Activated T-helper 1 cell treated with anti-CD3 and anti-CD28 coated beads, Interleukin-12 subunit alpha, Interleukin-12 subunit beta, Interleukin-2, Interleukin-4 antibody, amounts not matched to agents 30 ng/mL and 10 ng/mL and 1 ng/mL, durations not matched to agents 14 hours and 24 hours and 36 hours (primary cell): ENCODE measurements at regions not wholly inside any gene's neighbourhood (a gene's known extent, or its start where the extent isn't known, plus 50 kb on each side); places are given as distances from the start of the nearest gene placed in this dataset.
A peak's percentile ranks its signal among the peaks of the same experiment; 100 is the strongest.

Experiments used
- DNase-seq: peaks from one replicate; pipeline ENCODE4 v3.0.0; 2021; ENCODE audit warnings: low spot score
- H3K27ac Mint-ChIP-seq: one replicate; pipeline ENCODE4 v1.8.0; 2021; ENCODE audit warnings: mild to moderate bottlenecking, mixed read lengths
- H3K27me3 Mint-ChIP-seq: one replicate; pipeline ENCODE4 v1.8.0; 2022; ENCODE audit warnings: mild to moderate bottlenecking, moderate library complexity, mixed read lengths; ENCODE audit not compliant: insufficient read depth
- H3K36me3 Mint-ChIP-seq: one replicate; pipeline ENCODE4 v1.8.0; 2021; ENCODE audit warnings: low read depth, mixed read lengths
- H3K4me1 Mint-ChIP-seq: one replicate; pipeline ENCODE4 v1.8.0; 2021; ENCODE audit warnings: low read depth, mixed read lengths
- H3K4me3 Mint-ChIP-seq: one replicate; pipeline ENCODE4 v1.8.0; 2021; ENCODE audit warnings: mild to moderate bottlenecking, moderate library complexity, mixed read lengths
- H3K9me3 Mint-ChIP-seq: one replicate; pipeline ENCODE4 v1.8.0; 2021; ENCODE audit warnings: mixed read lengths
- intact Hi-C: fragments of 100-400 bp; cut with micrococcal nuclease; formaldehyde crosslinking; loops from one replicate; pipeline ENCODE4 v1.15.1; 2024

DNA sequence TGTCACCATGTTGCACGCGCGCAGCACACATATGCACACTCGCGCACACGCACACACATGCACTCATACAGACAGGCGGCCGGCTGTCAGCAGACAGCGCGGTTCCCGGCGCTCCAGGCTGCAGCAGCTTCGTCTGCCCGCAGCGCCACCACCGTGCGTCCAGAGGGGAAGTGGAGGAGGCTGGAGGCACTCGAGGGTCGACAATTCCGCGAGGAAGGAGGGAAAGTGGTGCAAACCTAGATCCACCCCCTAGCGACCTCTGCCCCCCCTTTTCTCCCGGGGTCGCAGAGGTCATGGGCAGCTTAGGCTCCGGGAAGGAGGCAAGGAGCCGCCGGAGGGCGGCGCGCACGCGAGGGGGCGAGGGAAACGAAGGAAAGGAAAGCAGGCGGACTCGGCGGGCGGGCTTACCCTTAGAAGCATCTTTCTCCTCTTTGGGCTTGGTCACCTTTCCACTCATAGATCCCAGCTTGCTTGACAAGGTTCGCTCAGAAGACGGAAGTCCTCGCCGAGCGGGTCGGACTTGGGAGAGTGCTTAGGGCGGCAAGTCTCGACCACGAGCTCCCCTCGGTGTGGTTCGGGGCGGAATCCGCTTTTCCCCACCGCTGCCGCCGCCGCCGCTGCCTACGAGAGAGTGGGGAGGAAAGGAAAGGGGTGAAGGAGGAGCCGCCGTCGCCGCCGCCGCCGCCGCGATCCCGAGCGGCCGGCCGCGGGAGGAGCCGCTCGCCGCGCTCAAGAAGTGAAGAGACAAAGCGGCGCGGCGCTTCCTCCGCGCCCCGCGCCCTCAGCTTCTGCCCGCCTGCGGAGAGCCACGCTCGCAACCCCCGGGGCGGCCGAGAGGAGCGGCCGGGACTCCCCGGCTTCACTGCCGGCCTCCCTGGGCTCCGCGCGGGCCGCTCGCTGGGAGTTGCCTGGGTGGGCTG, 326.6 kb upstream of the F9 start:
- intact Hi-C loops: no loop called here
- DNase-seq: no peak
- H3K9me3 Mint-ChIP-seq: no peaks in the 10 kb centered on the region
- H3K27me3 Mint-ChIP-seq: peaks cover 27% of the 10 kb centered on the region
- H3K27ac Mint-ChIP-seq: no peak overlapping the region
- H3K4me1 Mint-ChIP-seq: no peaks in the 10 kb centered on the region
- H3K4me3 Mint-ChIP-seq: peak overlapping the region; percentile 33
- no peaks in the 10 kb centered on the region for H3K36me3 Mint-ChIP-seq

GRCh38 chrX:139202742-139203420, 327.7 kb upstream of the F9 start:
- Mint-ChIP-seq H3K36me3 (no peaks in the 10 kb centered on the region), H3K9me3 (no peaks in the 10 kb centered on the region), H3K4me3 (no peak overlapping the region), H3K27ac (no peak overlapping the region), H3K4me1 (no peaks in the 10 kb centered on the region), H3K27me3 (peaks cover 27% of the 10 kb centered on the region)
- intact Hi-C loops: no loop called here
- no peak for DNase-seq

DNA sequence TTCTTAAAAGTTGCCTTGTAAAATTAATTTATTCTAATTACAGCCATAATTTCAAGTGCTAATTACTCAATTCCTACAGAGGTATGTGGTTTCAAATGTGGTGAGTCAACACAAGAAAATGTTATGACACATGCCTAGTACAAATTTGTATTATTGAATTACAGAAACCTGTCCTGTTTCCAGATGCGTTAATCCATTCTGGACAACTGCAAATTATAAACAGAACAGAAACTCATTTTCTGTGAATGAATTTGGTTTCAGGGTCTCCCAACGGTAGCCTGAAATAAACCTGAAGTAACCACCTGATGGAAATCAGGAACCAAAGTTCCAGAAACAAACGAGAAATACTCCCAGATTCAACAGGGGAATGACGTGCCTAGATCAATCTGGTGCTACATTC, 328.6 kb upstream of the F9 start:
- intact Hi-C loops: no loop called here
- H3K27ac Mint-ChIP-seq: no peak overlapping the region
- no peaks in the 10 kb centered on the region for H3K9me3 Mint-ChIP-seq
- no peak for DNase-seq
- H3K4me3 Mint-ChIP-seq: no peak overlapping the region
- no peaks in the 10 kb centered on the region for H3K4me1 Mint-ChIP-seq
- H3K27me3 Mint-ChIP-seq: peaks cover 24% of the 10 kb centered on the region
- H3K36me3 Mint-ChIP-seq: no peaks in the 10 kb centered on the region

GRCh38 chrX:139200793-139201192, 329.7 kb upstream of the F9 start:
- H3K36me3 Mint-ChIP-seq: no peaks in the 10 kb centered on the region
- no peak overlapping the region for H3K27ac Mint-ChIP-seq
- peaks cover 26% of the 10 kb centered on the region for H3K27me3 Mint-ChIP-seq
- H3K4me3 Mint-ChIP-seq: no peak overlapping the region
- no peaks in the 10 kb centered on the region for H3K9me3 Mint-ChIP-seq
- DNase-seq: no peak
- intact Hi-C loops: no loop called here
- no peaks in the 10 kb centered on the region for H3K4me1 Mint-ChIP-seq

GRCh38 chrX:139200346-139200745, 330.2 kb upstream of the F9 start:
- Mint-ChIP-seq H3K4me1 (no peaks in the 10 kb centered on the region), H3K36me3 (no peaks in the 10 kb centered on the region), H3K27me3 (peaks cover 24% of the 10 kb centered on the region), H3K4me3 (no peak overlapping the region), H3K27ac (no peak overlapping the region), H3K9me3 (no peaks in the 10 kb centered on the region)
- intact Hi-C loops: no loop called here
- no peak for DNase-seq

DNA sequence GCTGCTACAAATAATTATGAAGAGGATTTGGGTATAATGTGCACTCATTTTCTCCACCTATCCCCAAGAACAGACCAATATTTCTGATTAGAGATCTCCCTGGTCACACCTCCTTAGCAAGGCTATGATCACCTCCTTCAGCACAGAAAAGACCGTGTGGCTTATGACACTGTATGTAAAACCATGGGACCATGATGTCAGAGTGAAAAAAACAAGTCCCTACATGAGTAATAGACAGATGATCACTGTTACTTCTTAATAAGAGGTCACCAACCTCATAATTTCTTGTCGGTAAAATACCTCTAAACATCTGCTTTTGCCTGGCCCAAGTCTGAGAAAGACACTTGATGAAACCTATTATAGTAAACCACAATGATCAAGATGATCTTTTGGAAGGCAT, 330.6 kb upstream of the F9 start:
- H3K27me3 Mint-ChIP-seq: peaks cover 23% of the 10 kb centered on the region
- no peaks in the 10 kb centered on the region for H3K9me3 Mint-ChIP-seq
- no peaks in the 10 kb centered on the region for H3K4me1 Mint-ChIP-seq
- H3K4me3 Mint-ChIP-seq: no peak overlapping the region
- intact Hi-C loops: no loop called here
- H3K36me3 Mint-ChIP-seq: no peaks in the 10 kb centered on the region
- no peak overlapping the region for H3K27ac Mint-ChIP-seq
- no peak for DNase-seq

GRCh38 chrX:139198936-139199335, 331.6 kb upstream of the F9 start:
- no peaks in the 10 kb centered on the region for H3K36me3 Mint-ChIP-seq
- no peaks in the 10 kb centered on the region for H3K4me1 Mint-ChIP-seq
- DNase-seq: no peak
- H3K27me3 Mint-ChIP-seq: peaks cover 25% of the 10 kb centered on the region
- H3K4me3 Mint-ChIP-seq: no peak overlapping the region
- intact Hi-C loops: no loop called here
- H3K9me3 Mint-ChIP-seq: no peaks in the 10 kb centered on the region
- no peak overlapping the region for H3K27ac Mint-ChIP-seq

DNA sequence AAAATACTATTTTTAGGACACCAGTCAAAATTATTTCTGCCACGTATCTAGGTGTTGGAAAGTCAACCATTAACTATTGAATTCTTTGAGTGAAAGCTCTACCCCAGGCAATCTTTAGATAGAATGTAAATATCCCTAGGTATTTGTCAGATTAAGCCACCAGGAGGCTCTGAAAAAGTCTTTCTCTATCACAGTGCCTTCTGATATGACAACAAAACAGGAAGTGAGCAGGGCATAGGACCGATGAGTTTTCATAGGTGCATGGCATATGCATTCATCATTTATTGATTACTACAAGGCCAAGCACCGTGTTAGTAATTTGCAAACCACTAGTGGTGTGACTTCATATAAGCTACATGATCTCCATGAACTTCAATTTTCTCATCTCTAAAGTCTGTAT, 333.6 kb upstream of the F9 start:
- DNase-seq: no peak
- H3K4me1 Mint-ChIP-seq: no peaks in the 10 kb centered on the region
- intact Hi-C loops: no loop called here
- no peak overlapping the region for H3K27ac Mint-ChIP-seq
- no peak overlapping the region for H3K4me3 Mint-ChIP-seq
- peaks cover 22% of the 10 kb centered on the region for H3K27me3 Mint-ChIP-seq
- H3K9me3 Mint-ChIP-seq: no peaks in the 10 kb centered on the region
- no peaks in the 10 kb centered on the region for H3K36me3 Mint-ChIP-seq

DNA sequence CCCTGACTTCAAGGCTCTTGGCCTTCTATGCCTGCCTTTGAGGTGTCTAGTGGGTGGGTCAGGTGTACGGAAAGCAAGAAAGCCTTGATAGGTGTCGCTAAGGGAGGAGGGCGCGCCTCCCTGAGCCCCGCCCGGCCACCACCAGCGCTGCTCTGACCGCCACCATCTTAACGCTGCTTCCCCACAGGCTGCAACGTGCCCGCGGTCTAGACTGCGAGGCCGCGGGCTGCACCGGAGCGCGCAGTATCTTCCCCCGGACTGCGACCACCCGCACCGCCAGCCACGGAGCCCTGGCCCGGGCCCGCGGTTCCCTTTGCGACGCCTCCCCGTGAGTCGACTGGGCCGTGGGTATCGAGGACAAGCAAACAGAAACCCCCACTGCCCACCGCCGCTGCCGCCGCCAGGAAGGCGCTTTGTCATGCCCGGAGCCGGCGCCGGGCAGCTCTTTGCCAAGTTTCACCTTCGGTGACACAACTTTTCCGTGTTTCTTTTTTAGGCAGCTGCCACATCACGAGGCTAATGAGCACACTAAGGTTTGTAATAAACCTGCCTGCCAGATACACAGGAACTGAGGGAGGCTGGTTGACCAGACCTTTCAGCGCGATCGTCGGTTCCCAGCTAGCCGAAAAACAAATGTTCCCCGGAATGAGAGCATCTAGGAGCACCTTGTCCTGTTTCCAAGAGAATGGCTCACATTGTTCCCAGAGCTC, 335.8 kb upstream of the F9 start:
- no peaks in the 10 kb centered on the region for H3K4me1 Mint-ChIP-seq
- no peaks in the 10 kb centered on the region for H3K9me3 Mint-ChIP-seq
- H3K27ac Mint-ChIP-seq: no peak overlapping the region
- H3K36me3 Mint-ChIP-seq: no peaks in the 10 kb centered on the region
- intact Hi-C loops: no loop called here
- H3K27me3 Mint-ChIP-seq: peaks cover 22% of the 10 kb centered on the region
- no peak overlapping the region for H3K4me3 Mint-ChIP-seq
- DNase-seq: no peak

- Mint-ChIP-seq H3K27ac (no peak overlapping the region), H3K4me1 (no peaks in the 10 kb centered on the region), H3K4me3 (no peak overlapping the region), H3K27me3 (peaks cover 22% of the 10 kb centered on the region), H3K36me3 (no peaks in the 10 kb centered on the region), H3K9me3 (no peaks in the 10 kb centered on the region)
- intact Hi-C loops: no loop called here
- no peak for DNase-seq
These were observed 338.1 kb upstream of the F9 start for GRCh38 chrX:139192386-139192961.

DNA sequence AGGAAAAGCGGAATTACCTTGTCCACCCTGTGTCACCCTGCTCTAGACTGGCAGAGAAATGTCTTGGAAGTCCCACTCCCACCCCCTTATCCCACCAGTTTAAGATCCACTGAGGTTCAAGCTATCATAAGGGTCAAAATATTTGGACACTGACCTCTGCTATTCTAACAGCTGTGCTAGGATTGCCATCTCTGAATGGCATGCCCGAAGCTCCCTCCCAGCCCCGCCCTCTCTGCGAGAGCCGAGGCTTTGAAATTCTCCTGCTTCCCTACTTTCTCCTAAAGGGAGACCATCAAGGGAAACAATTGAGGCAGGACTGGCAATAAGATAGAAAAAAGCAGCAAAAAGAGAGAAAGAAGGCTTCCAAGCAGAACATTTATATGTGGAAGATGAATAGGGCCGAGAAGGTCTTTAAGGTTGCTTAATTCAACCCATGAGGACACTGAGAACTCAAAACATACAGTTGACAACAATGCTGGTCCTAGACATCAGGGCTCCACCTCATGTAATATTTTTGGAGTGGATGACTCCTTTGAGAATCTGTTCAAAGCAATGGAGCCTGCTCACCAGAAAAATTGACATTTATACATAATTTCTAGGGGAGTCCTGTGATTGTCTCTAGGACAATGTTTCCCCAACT, 338.7 kb upstream of the F9 start:
- intact Hi-C loops: no loop called here
- no peaks in the 10 kb centered on the region for H3K4me1 Mint-ChIP-seq
- no peak overlapping the region for H3K4me3 Mint-ChIP-seq
- no peaks in the 10 kb centered on the region for H3K9me3 Mint-ChIP-seq
- no peak for DNase-seq
- H3K27me3 Mint-ChIP-seq: peaks cover 20% of the 10 kb centered on the region
- H3K27ac Mint-ChIP-seq: no peak overlapping the region
- no peaks in the 10 kb centered on the region for H3K36me3 Mint-ChIP-seq

GRCh38 chrX:139191286-139191685, 339.3 kb upstream of the F9 start:
- DNase-seq: no peak
- H3K4me3 Mint-ChIP-seq: no peak overlapping the region
- H3K27ac Mint-ChIP-seq: no peak overlapping the region
- H3K4me1 Mint-ChIP-seq: no peaks in the 10 kb centered on the region
- no peaks in the 10 kb centered on the region for H3K9me3 Mint-ChIP-seq
- H3K36me3 Mint-ChIP-seq: no peaks in the 10 kb centered on the region
- intact Hi-C loops: no loop called here
- H3K27me3 Mint-ChIP-seq: peaks cover 16% of the 10 kb centered on the region
